ENCODE measurements at regions not wholly inside any gene's neighbourhood (a gene's known extent, or its start where the extent isn't known, plus 50 kb on each side); places are given as distances from the start of the nearest gene placed in this dataset.

- in situ Hi-C loops (cut with HindIII; ENCODE audit: low sequenced_read_pairs) = no loop called here
- no peak for DNase-seq (ENCODE audit: low read depth)
- no peak overlapping the region for H3K4me3 ChIP-seq (ENCODE audit: low read depth, low read length)
- TF ChIP-seq CTCF (IDR thresholded peaks at IDR 0.05; ENCODE audit: low read depth, low read length, missing control alignments) = no peak
These were observed 99.6 kb upstream of the STT3B start for GRCh38 chr3:31432897-31433678.

- no peak for TF ChIP-seq CTCF (IDR thresholded peaks at IDR 0.05; ENCODE audit: low read depth, low read length, missing control alignments)
- in situ Hi-C loops (cut with HindIII; ENCODE audit: low sequenced_read_pairs) = no loop called here
- H3K4me3 ChIP-seq (ENCODE audit: low read depth, low read length) = no peak overlapping the region
- DNase-seq (ENCODE audit: low read depth) = no peak
These were observed 99.1 kb upstream of the STT3B start for GRCh38 chr3:31433679-31433992.

- in situ Hi-C loops (cut with HindIII; ENCODE audit: low sequenced_read_pairs) = no loop called here
- no peak for DNase-seq (ENCODE audit: low read depth)
- no peak for TF ChIP-seq CTCF (IDR thresholded peaks at IDR 0.05; ENCODE audit: low read depth, low read length, missing control alignments)
- H3K4me3 ChIP-seq (ENCODE audit: low read depth, low read length) = no peak overlapping the region
These were observed 97.9 kb upstream of the STT3B start for GRCh38 chr3:31434819-31435218.

- no peak for DNase-seq (ENCODE audit: low read depth)
- TF ChIP-seq CTCF (IDR thresholded peaks at IDR 0.05; ENCODE audit: low read depth, low read length, missing control alignments) = no peak
- in situ Hi-C loops (cut with HindIII; ENCODE audit: low sequenced_read_pairs) = no loop called here
- no peak overlapping the region for H3K4me3 ChIP-seq (ENCODE audit: low read depth, low read length)
These were observed 95.9 kb upstream of the STT3B start for GRCh38 chr3:31436830-31437229.

- TF ChIP-seq CTCF (IDR thresholded peaks at IDR 0.05; ENCODE audit: low read depth, low read length, missing control alignments) = no peak
- no peak for DNase-seq (ENCODE audit: low read depth)
- no peak overlapping the region for H3K4me3 ChIP-seq (ENCODE audit: low read depth, low read length)
- in situ Hi-C loops (cut with HindIII; ENCODE audit: low sequenced_read_pairs) = no loop called here
These were observed 94.0 kb upstream of the STT3B start for GRCh38 chr3:31438742-31439141.

GRCh38 chr3:31439890-31440750 lies 92.6 kb upstream of the STT3B start:
- in situ Hi-C loops (cut with HindIII; ENCODE audit: low sequenced_read_pairs) = no loop called here
- no peak overlapping the region for H3K4me3 ChIP-seq (ENCODE audit: low read depth, low read length)
- TF ChIP-seq CTCF (IDR thresholded peaks at IDR 0.05; ENCODE audit: low read depth, low read length, missing control alignments) = no peak
- DNase-seq (ENCODE audit: low read depth) = no peak

All from astrocyte of the cerebellum (primary cell).